IPS-15b (cell line): ENCODE measurements at regions not wholly inside any gene's neighbourhood (a gene's known extent, or its start where the extent isn't known, plus 50 kb on each side); places are given as distances from the start of the nearest gene placed in this dataset.

Experiments used
- H3K27me3 ChIP-seq: one replicate; pipeline ENCODE4 v1.6.1; 2013; ENCODE audit warnings: low read length; ENCODE audit not compliant: control insufficient read depth, insufficient read depth
- H3K36me3 ChIP-seq: one replicate; pipeline ENCODE4 v1.6.1; 2013; ENCODE audit warnings: low read length; ENCODE audit not compliant: control insufficient read depth, insufficient read depth
- H3K4me1 ChIP-seq: one replicate; pipeline ENCODE4 v1.6.1; 2013; ENCODE audit warnings: mild to moderate bottlenecking, low read length; ENCODE audit not compliant: control insufficient read depth, insufficient read depth
- H3K4me3 ChIP-seq: one replicate; pipeline ENCODE4 v1.5.1; 2013; ENCODE audit warnings: low read depth, low read length
- H3K9ac ChIP-seq: one replicate; pipeline ENCODE4 v1.6.1; 2013; ENCODE audit warnings: low read depth, mild to moderate bottlenecking, low read length
- H3K9me3 ChIP-seq: one replicate; pipeline ENCODE4 v1.6.1; 2013; ENCODE audit warnings: mild to moderate bottlenecking, low read length; ENCODE audit not compliant: control insufficient read depth, insufficient read depth

GRCh38 chr16:13866073-13866472 is 53.9 kb upstream of the ERCC4 start:
- no peaks in the 10 kb centered on the region for H3K36me3 ChIP-seq
- H3K9me3 ChIP-seq = no peaks in the 10 kb centered on the region
- no peak overlapping the region for H3K4me3 ChIP-seq
- no peaks in the 10 kb centered on the region for H3K27me3 ChIP-seq
- H3K4me1 ChIP-seq = no peaks in the 10 kb centered on the region
- no peak overlapping the region for H3K9ac ChIP-seq
